Middle frontal gyrus (tissue), 1 donor: ENCODE measurements at regions not wholly inside any gene's neighbourhood (a gene's known extent, or its start where the extent isn't known, plus 50 kb on each side); places are given as distances from the start of the nearest gene placed in this dataset.

Experiments
- DNase-seq: peaks from one replicate; pipeline ENCODE4 v3.0.0-alpha.2; 2015; ENCODE audit warnings: low spot score; ENCODE audit errors: extremely low spot score

GRCh38 chr14:79967001-79967400 is 244.3 kb downstream of the DIO2 start:
- DNase-seq = no peak

GRCh38 chr14:79965896-79966295 is 245.4 kb downstream of the DIO2 start:
- DNase-seq = no peak

- DNase-seq = no peak
Measured at GRCh38 chr14:79961197-79961596, 250.1 kb downstream of the DIO2 start.

- DNase-seq = no peak
Measured at GRCh38 chr14:79960288-79960687, 251.0 kb downstream of the DIO2 start.

- no peak for DNase-seq
Measured at GRCh38 chr14:79951572-79951971, 259.7 kb downstream of the DIO2 start.

GRCh38 chr14:79949906-79950305 is 261.4 kb downstream of the DIO2 start:
- no peak for DNase-seq

- DNase-seq = no peak
Measured at GRCh38 chr14:79947440-79948054, 263.8 kb downstream of the DIO2 start.

GRCh38 chr14:79939235-79939634 is 272.1 kb downstream of the DIO2 start:
- DNase-seq = no peak

GRCh38 chr14:79938185-79938584 is 273.1 kb downstream of the DIO2 start:
- no peak for DNase-seq

GRCh38 chr14:79937433-79937832 is 273.9 kb downstream of the DIO2 start:
- DNase-seq = no peak

GRCh38 chr14:79924551-79924950 is 286.8 kb downstream of the DIO2 start:
- DNase-seq = no peak

GRCh38 chr14:79920180-79920692 is 291.1 kb downstream of the DIO2 start:
- DNase-seq = no peak
